ENCODE measurements at regions not wholly inside any gene's neighbourhood (a gene's known extent, or its start where the extent isn't known, plus 50 kb on each side); places are given as distances from the start of the nearest gene placed in this dataset.

DNA sequence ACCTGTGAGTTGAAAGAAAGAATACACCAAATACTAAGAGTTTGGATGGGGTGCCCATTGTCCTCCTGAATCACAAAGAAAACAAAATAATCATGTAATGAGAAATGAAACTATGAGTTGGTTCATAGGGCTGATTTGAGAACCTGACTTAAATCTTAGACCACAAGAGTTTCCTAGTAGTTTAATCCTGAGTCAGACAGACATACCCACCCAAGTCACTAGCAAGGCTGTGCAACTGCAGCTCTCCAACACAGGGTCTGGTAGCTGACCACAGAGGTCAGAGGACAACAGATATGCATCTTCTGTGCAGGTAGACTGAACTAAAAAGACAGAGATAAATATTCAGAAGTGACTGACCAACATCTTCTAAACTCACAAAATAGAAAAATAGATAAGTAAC is 296.3 kb upstream of the TMCO5A start:
- TF ChIP-seq, protein P1, sequence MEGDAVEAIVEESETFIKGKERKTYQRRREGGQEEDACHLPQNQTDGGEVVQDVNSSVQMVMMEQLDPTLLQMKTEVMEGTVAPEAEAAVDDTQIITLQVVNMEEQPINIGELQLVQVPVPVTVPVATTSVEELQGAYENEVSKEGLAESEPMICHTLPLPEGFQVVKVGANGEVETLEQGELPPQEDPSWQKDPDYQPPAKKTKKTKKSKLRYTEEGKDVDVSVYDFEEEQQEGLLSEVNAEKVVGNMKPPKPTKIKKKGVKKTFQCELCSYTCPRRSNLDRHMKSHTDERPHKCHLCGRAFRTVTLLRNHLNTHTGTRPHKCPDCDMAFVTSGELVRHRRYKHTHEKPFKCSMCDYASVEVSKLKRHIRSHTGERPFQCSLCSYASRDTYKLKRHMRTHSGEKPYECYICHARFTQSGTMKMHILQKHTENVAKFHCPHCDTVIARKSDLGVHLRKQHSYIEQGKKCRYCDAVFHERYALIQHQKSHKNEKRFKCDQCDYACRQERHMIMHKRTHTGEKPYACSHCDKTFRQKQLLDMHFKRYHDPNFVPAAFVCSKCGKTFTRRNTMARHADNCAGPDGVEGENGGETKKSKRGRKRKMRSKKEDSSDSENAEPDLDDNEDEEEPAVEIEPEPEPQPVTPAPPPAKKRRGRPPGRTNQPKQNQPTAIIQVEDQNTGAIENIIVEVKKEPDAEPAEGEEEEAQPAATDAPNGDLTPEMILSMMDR (IDR thresholded peaks at IDR 0.05; ENCODE audit: borderline replicate concordance, extremely low read depth, low read length, poor library complexity, severe bottlenecking), result no peak
- no peak for TF ChIP-seq EZH2 (IDR thresholded peaks at IDR 0.05; ENCODE audit: borderline replicate concordance, low read depth, low read length, severe bottlenecking)
